Aorta (tissue), 5 donors: ENCODE measurements at regions not wholly inside any gene's neighbourhood (a gene's known extent, or its start where the extent isn't known, plus 50 kb on each side); places are given as distances from the start of the nearest gene placed in this dataset.

Source experiments
- ATAC-seq: fragments of 200-7000 bp; cut with Tn5 transposase; one replicate; pipeline ENCODE4 v1.9.1; 2022; ENCODE audit warnings: moderate library complexity; ENCODE audit not compliant: low FRiP score
- DNase-seq, 2 donors: peaks; one replicate each; pipeline ENCODE4 v3.0.0-alpha.2; 2020
- H3K27ac ChIP-seq, 2 donors: one replicate each; pipeline ENCODE4 v1.5.1; 2013; ENCODE audit warnings: low read length in 2 of 2, mild to moderate bottlenecking in 2 of 2, moderate library complexity in 2 of 2, control low read depth in 1 of 2, inconsistent platforms in 1 of 2, low read depth in 1 of 2
- H3K27me3 ChIP-seq, 2 donors: one replicate each; pipeline ENCODE4 v1.6.1; 2013; ENCODE audit warnings: control low read depth in 1 of 2, low read length in 1 of 2, mild to moderate bottlenecking in 1 of 2, moderate library complexity in 1 of 2; ENCODE audit not compliant: insufficient read depth in 2 of 2, control insufficient read depth in 1 of 2
- H3K36me3 ChIP-seq, 2 donors: one replicate each; pipeline ENCODE4 v1.6.1; 2013; ENCODE audit warnings: control low read depth in 1 of 2, low read length in 1 of 2, mild to moderate bottlenecking in 1 of 2; ENCODE audit not compliant: insufficient read depth in 2 of 2, control insufficient read depth in 1 of 2
- H3K4me1 ChIP-seq, 2 donors: one replicate each; pipeline ENCODE4 v1.6.1; 2013; ENCODE audit warnings: low read length in 2 of 2, control low read depth in 1 of 2, mild to moderate bottlenecking in 1 of 2, moderate library complexity in 1 of 2; ENCODE audit not compliant: insufficient read depth in 2 of 2, control insufficient read depth in 1 of 2
- H3K4me3 ChIP-seq, 2 donors: one replicate each; pipeline ENCODE4 v1.5.1; 2013; ENCODE audit warnings: low read length in 2 of 2, control low read depth in 1 of 2, mild to moderate bottlenecking in 1 of 2
- H3K9me3 ChIP-seq: one replicate; pipeline ENCODE4 v1.6.1; 2013; ENCODE audit warnings: mild to moderate bottlenecking, low read length; ENCODE audit not compliant: control insufficient read depth
- WGBS, 2 donors: extraction: QIAGEN DNeasy Blood & Tissue Kit; methylation state at CpG; one replicate each; pipeline ENCODE4 v1.1.7; 2013; 5-methylcytosine and 5-hydroxymethylcytosine counted together
- intact Hi-C, 2 donors: fragments of 100-400 bp; cut with DNase I; formaldehyde crosslinking; loops; one replicate each; pipeline versions ENCODE4 v1.14.2 to v1.15.0; 2022
- donor health status: healthy with polysubstance abuse.
- donor health status: Bipolar disorder and iron deficiency.
- donor health status: DM: no; HTN: no; CAD: no.
- donor health status: DM: no; HTN: no; CAD: no.
- donor health status: DM: yes; HTN: yes; CAD: no.

DNA sequence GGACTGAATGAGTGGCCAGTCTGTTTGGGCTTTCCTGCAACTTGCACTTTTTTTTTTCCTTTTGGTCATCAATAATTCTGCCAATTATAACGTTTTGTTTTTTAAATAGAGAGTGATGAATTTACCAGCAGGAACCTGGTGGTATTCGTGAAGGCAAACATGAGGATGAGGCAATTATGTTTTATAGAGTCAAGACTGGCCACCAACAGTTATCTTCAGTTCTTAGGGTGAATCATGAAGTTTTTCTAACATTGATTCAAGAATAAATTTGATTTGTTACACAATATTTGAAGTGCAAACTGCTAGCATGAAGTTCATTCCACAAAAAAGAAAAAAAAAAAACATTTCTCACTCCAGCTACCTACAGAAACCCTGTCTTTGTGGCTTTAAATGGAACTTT lies 244.5 kb downstream of the SPRY2 start:
- DNase-seq (no peak), ATAC-seq (no peak)
- no peak overlapping the region for H3K27ac ChIP-seq
- H3K4me1 ChIP-seq, result no peaks in the 10 kb centered on the region
- intact Hi-C loops, result no loop called here
- WGBS, 2 donors, result 67 to 70% methylated on average over 2 of the region's 2 CpGs
- no peaks in the 10 kb centered on the region for H3K9me3 ChIP-seq
- H3K4me3 ChIP-seq, result no peak overlapping the region
- no peaks in the 10 kb centered on the region for H3K27me3 ChIP-seq
- no peaks in the 10 kb centered on the region for H3K36me3 ChIP-seq

DNA sequence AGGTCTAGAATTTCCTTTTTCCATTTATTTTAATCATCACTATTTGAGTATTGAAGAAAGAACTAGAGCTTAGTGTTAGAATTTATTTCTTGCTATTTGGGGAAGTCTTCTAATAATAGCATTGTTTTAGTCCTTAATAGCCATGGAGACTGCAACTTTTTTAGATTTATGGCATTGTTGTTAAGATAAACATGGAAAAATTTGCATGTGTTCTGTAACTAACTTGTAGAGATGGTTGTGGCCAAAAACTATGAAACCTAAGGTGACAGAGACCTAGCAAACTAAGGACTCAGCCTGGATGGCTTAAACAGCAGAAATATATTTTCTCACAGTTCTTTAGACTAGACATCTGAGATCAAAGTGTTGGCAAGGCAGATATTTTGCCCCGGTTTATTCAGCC lies 246.4 kb downstream of the SPRY2 start:
- intact Hi-C loops, result no loop called here

DNA sequence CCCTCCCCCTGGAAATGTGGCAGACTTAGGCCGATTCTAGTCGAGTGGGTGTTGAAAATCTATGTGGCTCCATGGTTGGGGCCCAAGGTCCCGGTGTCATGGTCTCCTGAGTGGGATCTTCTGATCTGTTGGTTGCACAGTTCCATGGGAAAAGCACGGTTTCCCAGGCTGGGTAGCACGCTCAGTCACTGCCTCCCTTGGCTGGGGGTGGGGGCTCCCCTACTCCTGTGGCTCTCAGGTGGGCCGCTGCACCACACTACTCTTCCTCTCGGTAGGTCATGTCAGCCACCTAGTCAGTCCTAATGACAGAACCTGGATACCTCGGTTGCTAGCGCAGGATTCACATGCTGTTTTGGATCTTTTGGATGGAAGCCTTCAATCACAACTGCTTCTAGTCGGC lies 247.0 kb downstream of the SPRY2 start:
- intact Hi-C loops, result no loop called here
- no peaks in the 10 kb centered on the region for H3K36me3 ChIP-seq
- no peaks in the 10 kb centered on the region for H3K27me3 ChIP-seq
- peak in 1 of 2 donors; percentile 59 for DNase-seq
- no peaks in the 10 kb centered on the region for H3K9me3 ChIP-seq
- no peak for ATAC-seq
- no peaks in the 10 kb centered on the region for H3K4me1 ChIP-seq
- no peak overlapping the region for H3K4me3 ChIP-seq
- 93% methylated on average over 10 of the region's 10 CpGs for WGBS, 2 donors
- H3K27ac ChIP-seq, result no peak overlapping the region

More for the DNA sequence above, 246.4 kb downstream of the SPRY2 start:
- no peaks in the 10 kb centered on the region for H3K4me1 ChIP-seq
- no peaks in the 10 kb centered on the region for H3K27me3 ChIP-seq
- no peak overlapping the region for H3K27ac ChIP-seq
- H3K36me3 ChIP-seq, result no peaks in the 10 kb centered on the region
- no peaks in the 10 kb centered on the region for H3K9me3 ChIP-seq
- no peak for ATAC-seq
- H3K4me3 ChIP-seq, result no peak overlapping the region
- no peak for DNase-seq
- WGBS, 2 donors, result 6 to 12% methylated on average over 1 of the region's 1 CpG

DNA sequence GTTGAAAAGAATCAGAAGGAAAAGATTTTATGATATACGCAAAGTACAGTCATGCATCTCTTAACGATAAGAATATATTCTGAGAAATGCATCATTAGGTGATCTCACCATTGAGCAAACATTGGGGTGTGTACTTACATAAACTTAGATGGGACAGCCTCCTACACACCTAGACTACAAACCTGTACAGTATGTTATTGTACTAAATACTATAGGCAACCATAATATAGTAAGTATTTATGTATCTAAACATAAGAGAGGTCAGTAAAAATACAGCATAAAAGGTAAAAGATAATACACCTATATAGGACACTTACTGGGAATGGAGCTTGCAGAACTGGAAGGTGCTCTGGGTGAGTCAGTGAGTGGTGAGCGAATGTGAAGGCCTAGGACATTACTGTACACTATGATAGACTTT lies 254.6 kb downstream of the SPRY2 start:
- H3K9me3 ChIP-seq, result no peaks in the 10 kb centered on the region
- 95 to 99% methylated on average over 3 of the region's 3 CpGs for whole genome bisulfite sequencing, 2 donors
- DNase-seq (no peak), ATAC-seq (no peak)
- intact Hi-C loops, result loop anchor here (5.0 to 10.0 kb wide), 2 partner anchors 46 to 48 kb away; no protein-coding TSS in a partner anchor
- H3K27me3 ChIP-seq, result no peaks in the 10 kb centered on the region
- no peak overlapping the region for H3K27ac ChIP-seq
- H3K4me1 ChIP-seq, result peaks cover 0 to 8% of the 10 kb centered on the region in 2 donors
- no peaks in the 10 kb centered on the region for H3K36me3 ChIP-seq
- H3K4me3 ChIP-seq, result no peak overlapping the region

DNA sequence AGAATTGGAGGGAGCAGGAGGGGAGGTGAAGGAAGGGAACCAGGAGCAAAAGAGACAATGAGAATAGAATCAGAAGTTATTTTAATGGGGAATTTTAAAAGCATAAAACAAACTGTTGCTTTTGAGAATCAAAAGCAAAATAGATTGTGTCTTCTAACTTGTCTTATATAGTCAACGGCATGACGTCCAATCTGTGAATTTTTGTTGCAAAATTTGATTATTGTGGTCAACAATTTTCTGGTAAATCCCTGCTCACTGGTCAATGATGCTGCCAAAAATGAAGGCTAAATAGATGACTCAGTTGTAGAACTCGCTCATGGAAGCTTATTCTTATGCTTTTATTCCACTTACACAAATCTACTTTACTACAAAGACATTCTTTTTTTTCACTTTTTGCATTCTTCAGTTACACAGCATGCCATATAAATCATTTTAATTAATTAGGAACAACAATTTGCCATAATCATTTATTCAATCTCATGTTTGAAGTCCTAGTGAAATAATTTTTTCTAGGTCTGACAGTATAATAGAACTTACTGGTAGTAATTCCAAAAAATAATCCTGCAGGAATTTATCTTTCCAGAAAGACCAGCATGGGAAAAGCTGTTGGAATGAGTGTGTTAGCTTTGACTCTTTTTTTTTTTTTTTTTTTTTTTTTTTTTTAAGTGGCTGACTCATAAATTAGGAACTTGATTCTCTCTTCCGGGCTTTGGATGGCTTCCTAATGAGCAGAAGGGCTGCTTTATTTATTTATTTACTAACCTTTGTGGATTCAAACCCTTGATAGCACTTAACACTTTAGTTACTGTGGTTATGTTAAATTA lies 256.9 kb downstream of the SPRY2 start:
- H3K4me1 ChIP-seq, result peaks cover 0 to 8% of the 10 kb centered on the region in 2 donors
- H3K27ac ChIP-seq, result peak overlapping the region; percentile 71 to 82
- intact Hi-C loops, result loop anchor here in 1 of 2 donors (10.0 kb wide), 1 partner anchor 51 kb away; no protein-coding TSS in a partner anchor
- no peaks in the 10 kb centered on the region for H3K9me3 ChIP-seq
- DNase-seq (no peak), ATAC-seq (peak; percentile 73)
- no peaks in the 10 kb centered on the region for H3K27me3 ChIP-seq
- 4 to 12% methylated on average over 4 of the region's 4 CpGs for WGBS, 2 donors
- peak overlapping the region in 1 of 2 donors; percentile 18 for H3K4me3 ChIP-seq
- no peaks in the 10 kb centered on the region for H3K36me3 ChIP-seq

DNA sequence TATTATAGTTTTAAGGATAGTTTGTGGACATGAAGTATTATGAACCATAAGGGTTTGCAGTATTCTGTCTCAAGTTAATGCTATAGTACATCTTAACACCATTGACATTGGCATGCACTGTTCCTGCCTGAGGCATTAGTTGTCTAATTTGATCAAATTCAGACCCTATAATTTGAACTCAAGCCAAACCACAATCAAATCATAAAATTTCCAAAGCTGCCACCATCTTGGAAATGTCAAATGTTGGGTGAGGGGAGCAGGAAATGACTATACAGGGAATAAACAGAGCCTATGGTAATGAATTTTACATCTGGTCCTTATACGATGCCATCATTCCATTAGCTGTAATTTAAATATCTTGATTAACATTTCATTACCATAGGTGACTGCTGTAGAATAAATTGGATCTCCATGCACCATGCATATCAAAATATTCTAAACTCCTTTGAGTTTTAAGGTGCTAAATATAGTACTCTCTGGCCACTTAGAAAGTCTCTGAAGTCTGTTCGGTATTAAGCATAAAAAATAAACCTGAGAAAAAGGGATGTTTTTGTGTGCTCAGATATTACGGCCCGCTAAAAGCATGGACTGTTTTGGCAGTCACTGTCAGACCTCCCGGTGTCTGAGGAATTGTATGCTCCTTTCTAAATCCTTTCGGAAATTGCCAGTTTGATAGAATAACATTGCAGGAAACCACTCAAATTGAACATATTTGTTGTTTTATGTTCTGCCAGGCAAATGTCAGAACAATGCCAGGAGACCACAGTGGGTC lies 257.7 kb downstream of the SPRY2 start:
- H3K4me3 ChIP-seq, result peak overlapping the region in 1 of 2 donors; percentile 18
- intact Hi-C loops, result loop anchor here in 1 of 2 donors (10.0 kb wide), 1 partner anchor 52 kb away; no protein-coding TSS in a partner anchor
- 20% methylated on average over 6 of the region's 6 CpGs for WGBS, 2 donors
- DNase-seq (no peak), ATAC-seq (no peak)
- H3K9me3 ChIP-seq, result no peaks in the 10 kb centered on the region
- peaks cover 0 to 8% of the 10 kb centered on the region in 2 donors for H3K4me1 ChIP-seq
- peak overlapping the region; percentile 71 to 82 for H3K27ac ChIP-seq
- H3K36me3 ChIP-seq, result no peaks in the 10 kb centered on the region
- H3K27me3 ChIP-seq, result no peaks in the 10 kb centered on the region

DNA sequence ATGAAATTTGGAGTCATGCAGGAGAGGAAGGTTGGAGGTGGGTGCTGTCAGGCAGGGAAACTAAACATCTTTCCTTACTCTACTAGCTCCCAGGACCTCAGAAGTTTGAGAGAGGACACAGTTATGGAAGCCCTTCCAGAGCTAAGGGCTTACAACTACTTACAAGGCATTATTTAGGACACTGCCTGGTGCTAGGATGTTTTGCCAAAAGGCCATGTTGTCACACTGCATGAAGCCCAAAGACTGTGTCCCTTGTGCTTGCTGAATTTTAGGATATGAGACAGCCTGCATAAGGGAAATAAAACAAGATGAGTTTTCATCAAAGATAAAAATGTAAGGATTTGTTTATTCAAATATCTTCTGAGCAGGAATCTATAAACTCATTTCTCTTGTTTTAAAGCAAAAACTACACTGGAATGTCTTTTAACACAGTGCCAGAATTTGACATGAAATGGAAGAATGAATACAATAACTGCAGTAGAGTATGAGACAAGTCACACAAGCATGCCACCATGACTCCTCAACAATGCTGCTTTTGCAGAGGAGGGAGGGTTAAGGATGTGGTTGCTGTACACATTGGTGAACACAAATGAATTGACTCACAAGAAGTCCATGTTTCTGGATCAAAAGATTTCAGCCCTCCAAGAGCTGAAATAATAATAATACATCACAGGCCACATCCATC lies 258.4 kb downstream of the SPRY2 start:
- H3K36me3 ChIP-seq, result no peaks in the 10 kb centered on the region
- H3K27me3 ChIP-seq, result no peaks in the 10 kb centered on the region
- no peaks in the 10 kb centered on the region for H3K9me3 ChIP-seq
- DNase-seq, result no peak
- H3K4me1 ChIP-seq, result peaks cover 0 to 8% of the 10 kb centered on the region in 2 donors
- no peak overlapping the region for H3K27ac ChIP-seq
- intact Hi-C loops, result loop anchor here in 1 of 2 donors (10.0 kb wide), 1 partner anchor 52 kb away; no protein-coding TSS in a partner anchor
- H3K4me3 ChIP-seq, result no peak overlapping the region
- ATAC-seq, result no peak

DNA sequence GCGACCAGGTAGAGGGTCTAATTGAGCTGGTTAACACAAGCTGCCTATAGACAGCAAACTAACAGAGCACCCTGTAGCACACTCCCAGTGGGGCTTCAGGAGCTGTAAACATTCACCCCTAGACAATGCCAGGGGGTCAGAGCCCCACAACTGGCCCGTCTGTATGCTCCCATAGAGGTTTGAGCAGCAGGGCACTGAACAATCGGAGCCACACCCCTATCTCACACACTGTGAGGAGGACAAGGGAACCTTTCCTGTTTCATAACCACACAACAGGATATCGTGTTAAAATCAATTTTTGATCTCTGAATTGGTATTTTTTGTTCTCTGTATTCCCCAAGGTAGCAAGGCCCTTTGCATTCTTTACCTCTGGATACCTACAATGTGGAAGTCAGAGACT lies 266.1 kb downstream of the SPRY2 start:
- intact Hi-C loops, result no loop called here
- no peak for ATAC-seq

More for the DNA sequence above, 266.1 kb downstream of the SPRY2 start:
- Histone ChIP-seq H3K27me3 (no peaks in the 10 kb centered on the region), H3K9me3 (peaks cover 1% of the 10 kb centered on the region), H3K4me1 (no peaks in the 10 kb centered on the region), H3K27ac (no peak overlapping the region), H3K4me3 (no peak overlapping the region), H3K36me3 (no peaks in the 10 kb centered on the region)
- DNase-seq, result no peak
- WGBS, 2 donors, result 95 to 96% methylated on average over 4 of the region's 4 CpGs
